ENCODE measurements at regions not wholly inside any gene's neighbourhood (a gene's known extent, or its start where the extent isn't known, plus 50 kb on each side); places are given as distances from the start of the nearest gene placed in this dataset.

- Mint-ChIP-seq H3K27ac (ENCODE audit: unreplicated experiment) (no peak overlapping the region), H3K9me3 (ENCODE audit: unreplicated experiment) (peaks cover 35% of the 10 kb centered on the region), H3K4me1 (ENCODE audit: low read depth, unreplicated experiment) (peaks cover 18% of the 10 kb centered on the region), H3K27me3 (ENCODE audit: insufficient read depth, unreplicated experiment) (no peaks in the 10 kb centered on the region), H3K36me3 (ENCODE audit: insufficient read depth, unreplicated experiment) (peaks cover 6% of the 10 kb centered on the region), H3K4me3 (ENCODE audit: unreplicated experiment) (no peak overlapping the region)
- no peak for TF ChIP-seq CTCF (IDR thresholded peaks at IDR 0.05; ENCODE audit: insufficient read depth in 1 of 2, low read depth in 1 of 2, low read length in 1 of 2, severe bottlenecking in 1 of 2, unreplicated experiment in 1 of 2)
- no peak for DNase-seq
- 0 out of 2 replicates have a peak, but pooled peaks cover 3% of the 10 kb centered on the region for H3K9me3 ChIP-seq
- no TSS peak for BruUV-seq (replicated peaks)
- CTCF ChIA-PET: interaction anchor here (0.7 kb wide), 1 partner anchor 39 kb away, joined by 3 read pairs; no protein-coding TSS in a partner anchor
- H3K36me3 ChIP-seq (ENCODE audit: control insufficient read depth, insufficient read depth, low read length): no peaks in the 10 kb centered on the region
- POLR2A ChIA-PET: no interaction called here
- intact Hi-C loops (cut with micrococcal nuclease; ENCODE audit: unreplicated experiment): no loop called here
- peaks cover 28% of the 10 kb centered on the region for H3K4me1 ChIP-seq
- no peak overlapping the region for H3K4me3 ChIP-seq (ENCODE audit: low read depth, low read length)
- H3K27me3 ChIP-seq (replicated peaks; ENCODE audit: control insufficient read depth, insufficient read depth, low read length): no peaks in the 10 kb centered on the region
These were observed 67.5 kb upstream of the CCNG1 start for GRCh38 chr5:163369776-163370385.

- no peak overlapping the region for H3K4me3 ChIP-seq (ENCODE audit: low read depth, low read length)
These were observed 63.8 kb upstream of the CCNG1 start for GRCh38 chr5:163373436-163374084.

GRCh38 chr5:163377982-163378381 is 59.4 kb upstream of the CCNG1 start:
- intact Hi-C loops (cut with micrococcal nuclease; ENCODE audit: unreplicated experiment): no loop called here
- BruUV-seq (replicated peaks): no TSS peak
- no peak for TF ChIP-seq CTCF (IDR thresholded peaks at IDR 0.05; ENCODE audit: insufficient read depth in 1 of 2, low read depth in 1 of 2, low read length in 1 of 2, severe bottlenecking in 1 of 2, unreplicated experiment in 1 of 2)
- no peaks in the 10 kb centered on the region for H3K9me3 Mint-ChIP-seq (ENCODE audit: unreplicated experiment)
- H3K4me3 ChIP-seq (ENCODE audit: low read depth, low read length): no peak overlapping the region
- DNase-seq: no peak
- H3K4me1 ChIP-seq: peaks cover 42% of the 10 kb centered on the region
- ChIA-PET CTCF (no interaction called here), POLR2A (no interaction called here)
- H3K4me1 Mint-ChIP-seq (ENCODE audit: low read depth, unreplicated experiment): peaks cover 35% of the 10 kb centered on the region
- H3K27me3 ChIP-seq (replicated peaks; ENCODE audit: control insufficient read depth, insufficient read depth, low read length): no peaks in the 10 kb centered on the region
- H3K36me3 Mint-ChIP-seq (ENCODE audit: insufficient read depth, unreplicated experiment): peaks cover 10% of the 10 kb centered on the region
- H3K4me3 Mint-ChIP-seq (ENCODE audit: unreplicated experiment): no peak overlapping the region
- H3K27me3 Mint-ChIP-seq (ENCODE audit: insufficient read depth, unreplicated experiment): no peaks in the 10 kb centered on the region
- peak overlapping the region; percentile 55 for H3K27ac Mint-ChIP-seq (ENCODE audit: unreplicated experiment)
- H3K9me3 ChIP-seq: no peaks in the 10 kb centered on the region
- no peaks in the 10 kb centered on the region for H3K36me3 ChIP-seq (ENCODE audit: control insufficient read depth, insufficient read depth, low read length)

More at GRCh38 chr5:163373436-163374084, 63.8 kb upstream of the CCNG1 start:
- Mint-ChIP-seq H3K27me3 (ENCODE audit: insufficient read depth, unreplicated experiment) (no peaks in the 10 kb centered on the region), H3K4me3 (ENCODE audit: unreplicated experiment) (peak overlapping the region; percentile 45), H3K36me3 (ENCODE audit: insufficient read depth, unreplicated experiment) (peaks cover 6% of the 10 kb centered on the region), H3K9me3 (ENCODE audit: unreplicated experiment) (peaks cover 10% of the 10 kb centered on the region), H3K4me1 (ENCODE audit: low read depth, unreplicated experiment) (peaks cover 32% of the 10 kb centered on the region), H3K27ac (ENCODE audit: unreplicated experiment) (peak overlapping the region; percentile 32)
- peaks cover 35% of the 10 kb centered on the region for H3K4me1 ChIP-seq
- ChIA-PET CTCF (no interaction called here), POLR2A (interaction anchor here (1.3 kb wide), 1 partner anchor 87 kb away, joined by 4 read pairs; the partner anchor contains the start of genes HMMR and NUDCD2)
- no peaks in the 10 kb centered on the region for H3K36me3 ChIP-seq (ENCODE audit: control insufficient read depth, insufficient read depth, low read length)
- intact Hi-C loops (cut with micrococcal nuclease; ENCODE audit: unreplicated experiment): loop anchor here (2.0 kb wide), 1 partner anchor 63 kb away; the partner anchor contains the start of gene CCNG1
- no peaks in the 10 kb centered on the region for H3K27me3 ChIP-seq (replicated peaks; ENCODE audit: control insufficient read depth, insufficient read depth, low read length)
- DNase-seq: peak in 1 of 2 experiments; percentile 28
- no TSS peak for BruUV-seq (replicated peaks)
- H3K9me3 ChIP-seq: no peaks in the 10 kb centered on the region
- TF ChIP-seq CTCF (IDR thresholded peaks at IDR 0.05; ENCODE audit: insufficient read depth in 1 of 2, low read depth in 1 of 2, low read length in 1 of 2, severe bottlenecking in 1 of 2, unreplicated experiment in 1 of 2): no peak

All from Caco-2 (cell line).